ENCODE measurements at regions not wholly inside any gene's neighbourhood (a gene's known extent, or its start where the extent isn't known, plus 50 kb on each side); places are given as distances from the start of the nearest gene placed in this dataset.

DNA sequence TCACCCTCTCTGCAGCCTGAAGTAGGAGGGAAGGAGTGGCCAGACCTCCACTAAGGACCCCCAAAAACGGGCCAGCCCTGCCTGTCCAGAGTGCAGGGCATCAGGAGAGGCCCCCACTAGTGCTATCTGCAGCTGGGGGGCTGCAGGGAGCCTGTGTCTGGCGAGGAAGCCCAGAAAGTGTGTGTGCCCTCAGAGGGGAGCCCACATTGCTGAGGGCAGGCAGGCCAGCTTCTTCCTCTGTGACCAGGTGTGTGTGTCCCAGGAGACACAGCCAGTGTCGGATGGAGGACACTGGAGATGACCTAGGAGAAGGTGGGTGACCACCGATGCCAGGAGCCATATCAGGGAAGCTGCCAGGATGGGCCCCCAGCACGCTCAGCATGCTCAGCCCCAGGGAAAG is 218.7 kb downstream of the IRX2 start:
- TF ChIP-seq, protein P1, sequence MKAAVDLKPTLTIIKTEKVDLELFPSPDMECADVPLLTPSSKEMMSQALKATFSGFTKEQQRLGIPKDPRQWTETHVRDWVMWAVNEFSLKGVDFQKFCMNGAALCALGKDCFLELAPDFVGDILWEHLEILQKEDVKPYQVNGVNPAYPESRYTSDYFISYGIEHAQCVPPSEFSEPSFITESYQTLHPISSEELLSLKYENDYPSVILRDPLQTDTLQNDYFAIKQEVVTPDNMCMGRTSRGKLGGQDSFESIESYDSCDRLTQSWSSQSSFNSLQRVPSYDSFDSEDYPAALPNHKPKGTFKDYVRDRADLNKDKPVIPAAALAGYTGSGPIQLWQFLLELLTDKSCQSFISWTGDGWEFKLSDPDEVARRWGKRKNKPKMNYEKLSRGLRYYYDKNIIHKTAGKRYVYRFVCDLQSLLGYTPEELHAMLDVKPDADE (IDR thresholded peaks at IDR 0.05): no peak
- TF ChIP-seq, protein P2, sequence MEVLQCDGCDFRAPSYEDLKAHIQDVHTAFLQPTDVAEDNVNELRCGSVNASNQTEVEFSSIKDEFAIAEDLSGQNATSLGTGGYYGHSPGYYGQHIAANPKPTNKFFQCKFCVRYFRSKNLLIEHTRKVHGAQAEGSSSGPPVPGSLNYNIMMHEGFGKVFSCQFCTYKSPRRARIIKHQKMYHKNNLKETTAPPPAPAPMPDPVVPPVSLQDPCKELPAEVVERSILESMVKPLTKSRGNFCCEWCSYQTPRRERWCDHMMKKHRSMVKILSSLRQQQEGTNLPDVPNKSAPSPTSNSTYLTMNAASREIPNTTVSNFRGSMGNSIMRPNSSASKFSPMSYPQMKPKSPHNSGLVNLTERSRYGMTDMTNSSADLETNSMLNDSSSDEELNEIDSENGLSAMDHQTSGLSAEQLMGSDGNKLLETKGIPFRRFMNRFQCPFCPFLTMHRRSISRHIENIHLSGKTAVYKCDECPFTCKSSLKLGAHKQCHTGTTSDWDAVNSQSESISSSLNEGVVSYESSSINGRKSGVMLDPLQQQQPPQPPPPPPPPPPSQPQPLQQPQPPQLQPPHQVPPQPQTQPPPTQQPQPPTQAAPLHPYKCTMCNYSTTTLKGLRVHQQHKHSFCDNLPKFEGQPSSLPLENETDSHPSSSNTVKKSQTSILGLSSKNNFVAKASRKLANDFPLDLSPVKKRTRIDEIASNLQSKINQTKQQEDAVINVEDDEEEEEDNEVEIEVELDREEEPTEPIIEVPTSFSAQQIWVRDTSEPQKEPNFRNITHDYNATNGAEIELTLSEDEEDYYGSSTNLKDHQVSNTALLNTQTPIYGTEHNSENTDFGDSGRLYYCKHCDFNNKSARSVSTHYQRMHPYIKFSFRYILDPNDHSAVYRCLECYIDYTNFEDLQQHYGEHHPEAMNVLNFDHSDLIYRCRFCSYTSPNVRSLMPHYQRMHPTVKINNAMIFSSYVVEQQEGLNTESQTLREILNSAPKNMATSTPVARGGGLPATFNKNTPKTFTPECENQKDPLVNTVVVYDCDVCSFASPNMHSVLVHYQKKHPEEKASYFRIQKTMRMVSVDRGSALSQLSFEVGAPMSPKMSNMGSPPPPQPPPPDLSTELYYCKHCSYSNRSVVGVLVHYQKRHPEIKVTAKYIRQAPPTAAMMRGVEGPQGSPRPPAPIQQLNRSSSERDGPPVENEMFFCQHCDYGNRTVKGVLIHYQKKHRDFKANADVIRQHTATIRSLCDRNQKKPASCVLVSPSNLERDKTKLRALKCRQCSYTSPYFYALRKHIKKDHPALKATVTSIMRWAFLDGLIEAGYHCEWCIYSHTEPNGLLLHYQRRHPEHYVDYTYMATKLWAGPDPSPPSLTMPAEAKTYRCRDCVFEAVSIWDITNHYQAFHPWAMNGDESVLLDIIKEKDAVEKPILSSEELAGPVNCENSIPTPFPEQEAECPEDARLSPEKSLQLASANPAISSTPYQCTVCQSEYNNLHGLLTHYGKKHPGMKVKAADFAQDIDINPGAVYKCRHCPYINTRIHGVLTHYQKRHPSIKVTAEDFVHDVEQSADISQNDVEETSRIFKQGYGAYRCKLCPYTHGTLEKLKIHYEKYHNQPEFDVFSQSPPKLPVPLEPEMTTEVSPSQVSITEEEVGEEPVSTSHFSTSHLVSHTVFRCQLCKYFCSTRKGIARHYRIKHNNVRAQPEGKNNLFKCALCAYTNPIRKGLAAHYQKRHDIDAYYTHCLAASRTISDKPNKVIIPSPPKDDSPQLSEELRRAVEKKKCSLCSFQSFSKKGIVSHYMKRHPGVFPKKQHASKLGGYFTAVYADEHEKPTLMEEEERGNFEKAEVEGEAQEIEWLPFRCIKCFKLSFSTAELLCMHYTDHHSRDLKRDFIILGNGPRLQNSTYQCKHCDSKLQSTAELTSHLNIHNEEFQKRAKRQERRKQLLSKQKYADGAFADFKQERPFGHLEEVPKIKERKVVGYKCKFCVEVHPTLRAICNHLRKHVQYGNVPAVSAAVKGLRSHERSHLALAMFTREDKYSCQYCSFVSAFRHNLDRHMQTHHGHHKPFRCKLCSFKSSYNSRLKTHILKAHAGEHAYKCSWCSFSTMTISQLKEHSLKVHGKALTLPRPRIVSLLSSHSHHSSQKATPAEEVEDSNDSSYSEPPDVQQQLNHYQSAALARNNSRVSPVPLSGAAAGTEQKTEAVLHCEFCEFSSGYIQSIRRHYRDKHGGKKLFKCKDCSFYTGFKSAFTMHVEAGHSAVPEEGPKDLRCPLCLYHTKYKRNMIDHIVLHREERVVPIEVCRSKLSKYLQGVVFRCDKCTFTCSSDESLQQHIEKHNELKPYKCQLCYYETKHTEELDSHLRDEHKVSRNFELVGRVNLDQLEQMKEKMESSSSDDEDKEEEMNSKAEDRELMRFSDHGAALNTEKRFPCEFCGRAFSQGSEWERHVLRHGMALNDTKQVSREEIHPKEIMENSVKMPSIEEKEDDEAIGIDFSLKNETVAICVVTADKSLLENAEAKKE (CRISPR knock-in tag; IDR thresholded peaks at IDR 0.05): no peak
- TF ChIP-seq ZNF114 (CRISPR knock-in tag; IDR thresholded peaks at IDR 0.05): no peak
- TF ChIP-seq, protein P3, sequence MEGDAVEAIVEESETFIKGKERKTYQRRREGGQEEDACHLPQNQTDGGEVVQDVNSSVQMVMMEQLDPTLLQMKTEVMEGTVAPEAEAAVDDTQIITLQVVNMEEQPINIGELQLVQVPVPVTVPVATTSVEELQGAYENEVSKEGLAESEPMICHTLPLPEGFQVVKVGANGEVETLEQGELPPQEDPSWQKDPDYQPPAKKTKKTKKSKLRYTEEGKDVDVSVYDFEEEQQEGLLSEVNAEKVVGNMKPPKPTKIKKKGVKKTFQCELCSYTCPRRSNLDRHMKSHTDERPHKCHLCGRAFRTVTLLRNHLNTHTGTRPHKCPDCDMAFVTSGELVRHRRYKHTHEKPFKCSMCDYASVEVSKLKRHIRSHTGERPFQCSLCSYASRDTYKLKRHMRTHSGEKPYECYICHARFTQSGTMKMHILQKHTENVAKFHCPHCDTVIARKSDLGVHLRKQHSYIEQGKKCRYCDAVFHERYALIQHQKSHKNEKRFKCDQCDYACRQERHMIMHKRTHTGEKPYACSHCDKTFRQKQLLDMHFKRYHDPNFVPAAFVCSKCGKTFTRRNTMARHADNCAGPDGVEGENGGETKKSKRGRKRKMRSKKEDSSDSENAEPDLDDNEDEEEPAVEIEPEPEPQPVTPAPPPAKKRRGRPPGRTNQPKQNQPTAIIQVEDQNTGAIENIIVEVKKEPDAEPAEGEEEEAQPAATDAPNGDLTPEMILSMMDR (conservative IDR thresholded peaks at IDR 0.05; ENCODE audit: low read depth in 2 of 2): no peak
- TF ChIP-seq EZH2phosphoT487 (IDR thresholded peaks at IDR 0.05; ENCODE audit: unreplicated experiment): no peak
- no peak for TF ChIP-seq STAT1 (IDR thresholded peaks at IDR 0.05; ENCODE audit: unreplicated experiment)
- TF ChIP-seq ZNF331 (CRISPR knock-in tag; IDR thresholded peaks at IDR 0.05; ENCODE audit: low read depth): no peak
- TF ChIP-seq POLR2AphosphoS5 (IDR thresholded peaks at IDR 0.05; ENCODE audit: low read depth): no peak
- TF ChIP-seq, protein P4, sequence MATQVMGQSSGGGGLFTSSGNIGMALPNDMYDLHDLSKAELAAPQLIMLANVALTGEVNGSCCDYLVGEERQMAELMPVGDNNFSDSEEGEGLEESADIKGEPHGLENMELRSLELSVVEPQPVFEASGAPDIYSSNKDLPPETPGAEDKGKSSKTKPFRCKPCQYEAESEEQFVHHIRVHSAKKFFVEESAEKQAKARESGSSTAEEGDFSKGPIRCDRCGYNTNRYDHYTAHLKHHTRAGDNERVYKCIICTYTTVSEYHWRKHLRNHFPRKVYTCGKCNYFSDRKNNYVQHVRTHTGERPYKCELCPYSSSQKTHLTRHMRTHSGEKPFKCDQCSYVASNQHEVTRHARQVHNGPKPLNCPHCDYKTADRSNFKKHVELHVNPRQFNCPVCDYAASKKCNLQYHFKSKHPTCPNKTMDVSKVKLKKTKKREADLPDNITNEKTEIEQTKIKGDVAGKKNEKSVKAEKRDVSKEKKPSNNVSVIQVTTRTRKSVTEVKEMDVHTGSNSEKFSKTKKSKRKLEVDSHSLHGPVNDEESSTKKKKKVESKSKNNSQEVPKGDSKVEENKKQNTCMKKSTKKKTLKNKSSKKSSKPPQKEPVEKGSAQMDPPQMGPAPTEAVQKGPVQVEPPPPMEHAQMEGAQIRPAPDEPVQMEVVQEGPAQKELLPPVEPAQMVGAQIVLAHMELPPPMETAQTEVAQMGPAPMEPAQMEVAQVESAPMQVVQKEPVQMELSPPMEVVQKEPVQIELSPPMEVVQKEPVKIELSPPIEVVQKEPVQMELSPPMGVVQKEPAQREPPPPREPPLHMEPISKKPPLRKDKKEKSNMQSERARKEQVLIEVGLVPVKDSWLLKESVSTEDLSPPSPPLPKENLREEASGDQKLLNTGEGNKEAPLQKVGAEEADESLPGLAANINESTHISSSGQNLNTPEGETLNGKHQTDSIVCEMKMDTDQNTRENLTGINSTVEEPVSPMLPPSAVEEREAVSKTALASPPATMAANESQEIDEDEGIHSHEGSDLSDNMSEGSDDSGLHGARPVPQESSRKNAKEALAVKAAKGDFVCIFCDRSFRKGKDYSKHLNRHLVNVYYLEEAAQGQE (IDR thresholded peaks at IDR 0.05; ENCODE audit: unreplicated experiment): no peak
- no peak for TF ChIP-seq CREB1 (CRISPR knock-in tag; IDR thresholded peaks at IDR 0.05; ENCODE audit: low read depth)
- no peak for TF ChIP-seq JUNB (IDR thresholded peaks at IDR 0.05; ENCODE audit: unreplicated experiment)
- no peak for TF ChIP-seq EZH2 (IDR thresholded peaks at IDR 0.05; ENCODE audit: low read depth, unreplicated experiment)
- TF ChIP-seq NANOG (IDR thresholded peaks at IDR 0.05; ENCODE audit: borderline replicate concordance): no peak
- Histone ChIP-seq H3K27me3 (ENCODE audit: insufficient read depth) (no peaks in the 10 kb centered on the region), H3K4me3 (no peak overlapping the region), H4K20me1 (replicated peaks; ENCODE audit: insufficient read depth) (no peaks in the 10 kb centered on the region), H3K36me3 (ENCODE audit: insufficient read depth) (no peaks in the 10 kb centered on the region; the same call in 1 of the 2 replicates), H3K4me1 (ENCODE audit: insufficient read depth) (peaks cover 10% of the 10 kb centered on the region; the same call in 1 of the 2 replicates), H3K27ac (ENCODE audit: low read depth) (no peak overlapping the region), H3K9me2 (ENCODE audit: insufficient read depth) (no peaks in the 10 kb centered on the region), H3F3A (replicated peaks; ENCODE audit: low read depth) (no peaks in the 10 kb centered on the region), H3K79me2 (replicated peaks; ENCODE audit: insufficient read depth) (no peaks in the 10 kb centered on the region), H3K4me2 (no peak overlapping the region), H2AFZ (no peak overlapping the region)
- Mint-ChIP-seq H3K27ac (no peak overlapping the region), H3K4me3 (no peak overlapping the region; the same call in 2 of the 3 replicates), H3K4me1 (peaks cover 9% of the 10 kb centered on the region), H3K9me3 (peaks cover 14% of the 10 kb centered on the region), H3K27me3 (ENCODE audit: insufficient read depth, low read depth, poor library complexity) (no peaks in the 10 kb centered on the region), H3K36me3 (ENCODE audit: low read depth) (peaks cover 13% of the 10 kb centered on the region; the same call in 2 of the 3 replicates)
- DNase-seq (ENCODE audit: low spot score): no peak
- ATAC-seq: no peak

Measured in GM23338 (cell line).